GM23248 (cell line): ENCODE measurements at regions not wholly inside any gene's neighbourhood (a gene's known extent, or its start where the extent isn't known, plus 50 kb on each side); places are given as distances from the start of the nearest gene placed in this dataset.

Experiments used
- EZH2 ChIP-seq: fragments of 200-600 bp; sonication (generic); IDR thresholded peaks from 2 replicates; pipeline ENCODE4 v1.6.1; 2018; ENCODE audit warnings: antibody characterized with exemption, mild to moderate bottlenecking; ENCODE audit not compliant: insufficient read depth, poor library complexity, severe bottlenecking
- EZH2phosphoT487 ChIP-seq: fragments of 200-600 bp; sonication (generic); IDR thresholded peaks from 2 replicates; pipeline ENCODE4 v1.6.1; 2018; ENCODE audit warnings: antibody characterized with exemption, moderate library complexity, mild to moderate bottlenecking, low read depth; ENCODE audit not compliant: insufficient read depth

- TF ChIP-seq EZH2phosphoT487, result no peak
- no peak for TF ChIP-seq EZH2
These were observed 51.4 kb upstream of the LHX1 start for GRCh38 chr17:36885771-36886377.
